NCI-H2196 (cell line): ENCODE measurements at regions not wholly inside any gene's neighbourhood (a gene's known extent, or its start where the extent isn't known, plus 50 kb on each side); places are given as distances from the start of the nearest gene placed in this dataset.

Source experiments
- DNase-seq: peaks from one replicate; lab custom pipeline; 2025; ENCODE audit not compliant: unreplicated experiment; lab: John Stamatoyannopoulos, UW

- no peak for DNase-seq
Observed at GRCh38 chr21:41596241-41596925, 88.4 kb upstream of the TMPRSS2 start.

DNA sequence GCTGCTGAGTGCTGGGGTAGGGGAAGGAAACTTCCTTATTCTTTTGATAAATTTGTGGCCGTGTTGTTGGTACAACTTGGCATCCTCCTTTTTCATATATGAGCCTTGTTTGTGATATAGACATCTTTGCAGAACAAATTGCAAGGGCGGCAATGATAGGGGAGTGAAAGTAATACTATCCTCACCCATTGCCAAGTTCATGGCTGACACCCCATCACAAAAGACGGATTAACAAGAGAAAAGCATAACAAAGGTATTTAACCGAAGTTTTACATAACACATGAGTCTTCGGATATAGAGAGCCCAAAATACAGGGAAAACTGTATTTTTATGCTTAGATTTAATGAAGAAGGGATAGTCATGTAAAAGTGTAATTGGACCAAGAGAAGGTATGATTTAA is 86.3 kb upstream of the TMPRSS2 start:
- DNase-seq = no peak

DNA sequence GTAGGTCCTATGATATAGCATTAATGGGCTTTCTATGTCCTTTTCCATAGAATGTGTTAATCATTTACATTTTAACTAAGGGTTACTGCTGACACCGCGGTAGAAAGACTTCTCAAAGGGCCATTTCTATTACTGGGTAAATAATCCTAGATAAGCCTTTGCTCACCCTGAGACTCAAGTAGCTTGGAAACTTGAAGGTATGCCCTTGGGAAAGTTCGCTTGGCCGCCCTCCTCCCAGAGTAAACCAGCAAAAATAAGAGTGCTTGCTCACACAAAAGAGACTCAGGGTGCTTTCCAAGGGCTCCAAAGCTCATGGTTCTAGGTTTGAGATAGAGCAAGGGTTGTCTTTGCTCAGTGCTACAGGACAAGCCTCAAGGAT is 85.8 kb upstream of the TMPRSS2 start:
- DNase-seq = no peak

DNA sequence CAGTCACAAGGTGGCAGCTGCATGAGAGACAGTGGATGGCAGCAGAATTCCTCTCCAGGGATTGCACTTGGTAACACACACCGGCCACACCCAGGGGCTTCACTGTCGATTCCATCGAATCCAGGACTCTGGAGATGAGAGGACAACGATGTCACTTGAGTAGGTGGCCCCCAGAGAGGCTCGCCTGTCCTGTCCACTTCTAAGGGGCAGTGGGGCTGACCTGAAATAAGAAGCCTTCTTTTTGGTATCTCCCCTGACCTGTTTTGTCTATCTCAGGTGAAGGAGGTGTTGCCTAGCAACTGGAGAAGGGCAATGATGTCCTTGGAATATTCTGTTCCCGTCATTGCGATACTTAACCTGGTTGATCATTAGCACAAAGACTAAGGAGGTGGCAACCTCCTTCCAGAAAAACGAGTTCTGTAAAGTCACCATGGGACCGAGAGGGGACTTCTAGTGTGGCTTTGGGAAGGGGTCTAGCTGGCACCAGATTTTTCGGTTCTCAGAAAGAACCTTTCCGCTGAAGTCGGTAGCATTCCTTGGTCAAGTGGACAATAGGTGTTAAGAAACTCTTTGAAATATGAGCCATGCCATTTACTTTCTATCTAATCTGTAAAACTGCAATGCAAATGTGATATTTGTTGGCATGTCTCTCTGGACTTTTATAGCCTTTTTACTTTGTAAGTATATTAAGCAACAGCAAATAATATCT is 85.2 kb upstream of the TMPRSS2 start:
- DNase-seq = peak; percentile 12

DNA sequence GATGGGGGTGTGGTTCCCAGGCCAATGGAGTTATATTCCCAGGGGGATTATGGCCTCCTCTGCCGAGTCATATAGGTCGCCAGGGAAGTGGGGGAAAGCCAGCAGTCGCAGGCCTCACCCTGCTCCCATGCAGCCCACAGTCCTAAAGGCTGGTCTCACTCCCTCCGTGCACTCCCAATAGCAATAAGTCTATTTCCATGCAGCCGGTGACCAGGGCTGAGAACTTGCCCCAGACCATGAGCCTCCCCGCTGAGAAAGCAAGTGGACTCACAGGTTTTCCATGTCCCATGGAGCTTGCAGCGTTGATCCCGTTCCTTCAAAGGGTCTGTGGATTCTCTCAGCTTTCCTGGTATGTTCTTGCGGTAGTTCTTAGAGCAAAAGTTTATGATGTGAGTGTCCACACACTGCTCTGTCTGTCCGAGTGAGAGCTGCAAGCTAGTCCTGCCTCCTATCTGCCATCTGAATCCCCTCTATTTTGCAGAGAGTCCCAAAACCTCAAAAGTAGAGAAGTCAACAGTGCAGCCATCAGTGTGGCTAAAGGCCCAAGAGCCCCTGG is 81.7 kb upstream of the TMPRSS2 start:
- DNase-seq = no peak

DNA sequence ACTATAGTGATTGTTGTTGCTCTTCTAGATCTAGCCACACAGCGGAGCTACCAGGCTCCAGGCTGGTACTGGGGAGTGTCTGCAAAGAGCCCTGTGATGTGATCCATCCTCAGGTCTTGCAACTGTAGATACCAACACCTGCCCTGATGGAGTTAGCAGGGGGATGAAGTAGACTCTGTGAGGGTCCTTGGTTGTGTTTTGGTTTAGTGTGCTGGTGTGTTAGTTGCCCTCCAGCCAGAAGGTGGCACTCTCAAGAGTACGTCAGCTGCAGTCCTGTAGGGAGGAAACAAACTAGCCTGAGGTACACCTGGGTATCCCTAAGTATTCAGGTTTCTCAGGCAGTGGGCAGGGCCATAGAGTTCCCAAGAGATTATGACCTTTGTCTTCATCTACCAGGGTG is 81.2 kb upstream of the TMPRSS2 start:
- DNase-seq = no peak

- no peak for DNase-seq
Observed at GRCh38 chr21:41585199-41585994, 77.4 kb upstream of the TMPRSS2 start.

- DNase-seq = no peak
Observed at GRCh38 chr21:41584603-41585176, 76.7 kb upstream of the TMPRSS2 start.

GRCh38 chr21:41583274-41583790 is 75.4 kb upstream of the TMPRSS2 start:
- DNase-seq = peak; percentile 34

GRCh38 chr21:41582866-41583265 is 74.9 kb upstream of the TMPRSS2 start:
- no peak for DNase-seq

DNA sequence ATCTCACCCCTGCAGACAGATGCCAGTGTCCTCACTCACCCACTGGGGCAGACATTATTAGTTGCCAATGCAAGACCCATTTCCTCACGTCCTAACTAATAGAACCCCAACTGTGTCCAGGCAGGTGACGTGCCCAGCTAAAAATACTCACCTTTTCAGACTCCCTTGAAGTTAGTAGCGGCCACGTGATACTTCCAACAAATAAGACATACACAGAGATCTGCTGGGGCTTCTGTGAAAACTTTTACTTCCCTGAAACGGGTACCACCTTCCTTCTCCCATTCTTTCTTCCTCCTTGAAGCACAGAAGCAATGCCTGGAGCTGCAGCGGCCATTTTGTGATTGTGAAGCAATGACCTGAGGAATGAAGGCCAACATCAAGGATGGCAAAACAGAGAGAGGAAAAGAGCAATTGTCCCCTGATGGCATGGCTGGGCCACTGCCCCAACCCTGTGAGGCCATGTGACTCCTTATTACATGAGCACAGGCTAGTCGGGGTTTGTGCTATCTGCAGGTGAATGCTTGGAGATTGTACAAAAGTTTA is 74.4 kb upstream of the TMPRSS2 start:
- no peak for DNase-seq

DNA sequence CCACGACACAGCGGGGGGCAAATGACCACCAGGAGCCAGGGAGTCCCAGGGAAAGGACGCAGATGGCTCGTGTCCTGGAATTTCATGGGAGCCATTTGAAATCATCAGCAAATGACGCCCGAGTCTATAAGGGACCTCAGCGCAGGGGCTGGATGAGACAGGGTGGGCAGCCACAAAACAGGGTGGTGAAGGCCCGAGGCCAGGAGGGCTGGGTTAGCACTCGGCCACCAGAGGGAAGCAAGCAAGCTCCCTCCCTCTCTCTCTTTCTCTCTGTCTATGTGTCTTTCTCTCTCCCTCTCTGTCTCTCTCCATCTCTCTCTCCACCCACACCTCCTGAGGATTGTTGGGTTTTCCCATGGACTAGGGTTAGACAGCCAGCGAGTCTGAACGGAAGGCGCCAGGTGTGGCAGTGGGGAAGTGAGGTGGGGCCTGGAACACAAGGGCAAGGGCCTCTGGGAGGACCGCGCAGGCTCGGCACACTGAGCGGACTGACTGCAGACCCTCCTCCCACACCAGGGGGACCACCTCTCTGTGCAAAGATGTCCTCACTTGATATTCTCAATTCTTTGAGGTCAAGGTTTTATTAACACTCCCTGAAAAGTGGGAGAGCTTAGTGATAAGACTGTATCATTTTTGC is 73.8 kb upstream of the TMPRSS2 start:
- no peak for DNase-seq

DNA sequence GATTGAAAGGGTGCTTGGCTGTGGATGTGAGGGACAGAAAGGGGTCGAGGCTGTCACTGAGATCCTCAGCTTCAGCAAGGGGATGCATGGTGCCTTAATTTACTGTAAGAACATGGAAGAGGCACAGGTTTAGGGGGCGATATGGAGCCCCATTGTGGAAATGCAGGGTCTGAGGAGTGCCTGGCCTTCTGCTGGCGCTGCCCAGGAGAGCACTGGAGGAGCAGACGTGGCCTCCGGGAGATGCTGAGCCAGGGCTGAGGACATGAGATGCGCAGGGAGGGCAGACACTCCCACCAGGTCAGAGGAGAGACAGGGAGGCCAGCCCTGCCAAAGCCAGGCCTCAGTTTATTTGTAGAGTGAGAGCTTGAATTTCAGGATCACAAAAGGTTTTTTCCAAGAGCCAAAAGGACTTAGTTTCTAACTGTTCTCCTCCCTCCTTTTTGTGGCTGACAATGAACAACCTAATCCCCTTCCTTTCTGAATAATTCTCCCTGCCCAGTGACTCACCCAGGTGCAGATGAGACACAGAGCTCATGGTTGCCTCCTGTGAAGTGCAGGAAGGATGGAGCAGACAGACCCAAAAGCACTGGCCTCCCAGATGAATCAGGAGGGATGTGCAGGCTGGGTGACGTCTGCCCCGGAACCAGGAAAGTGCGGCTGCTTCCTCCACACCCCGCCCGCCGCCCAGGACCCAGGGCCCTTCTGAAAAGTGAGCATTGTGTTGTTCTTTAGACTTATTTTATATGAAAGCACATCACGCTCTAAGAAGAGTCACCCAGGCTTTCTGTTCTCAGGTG is 73.0 kb upstream of the TMPRSS2 start:
- no peak for DNase-seq

GRCh38 chr21:41579692-41580091 is 71.7 kb upstream of the TMPRSS2 start:
- DNase-seq = no peak

- DNase-seq = no peak
Observed at GRCh38 chr21:41578716-41579115, 70.8 kb upstream of the TMPRSS2 start.

DNA sequence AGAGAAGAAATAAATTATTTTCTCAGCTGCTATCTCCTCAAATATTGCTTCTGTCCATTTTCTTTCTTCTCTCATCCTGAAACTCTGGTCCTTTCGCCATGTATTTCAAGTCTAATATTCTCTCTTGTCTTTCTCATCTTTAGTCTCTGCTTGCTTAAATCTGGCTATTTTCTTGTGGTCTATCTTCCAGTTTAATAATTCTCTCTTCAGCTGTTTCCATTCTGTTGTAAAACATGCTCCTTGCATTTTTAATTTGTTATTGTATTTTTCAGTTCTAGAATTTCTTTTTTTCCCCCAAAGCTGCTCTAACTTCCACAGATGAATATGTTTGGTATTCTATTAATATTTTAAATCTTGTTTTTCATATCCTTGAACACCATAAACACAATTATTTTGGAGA is 70.1 kb upstream of the TMPRSS2 start:
- DNase-seq = no peak

GRCh38 chr21:41576013-41576615 is 68.2 kb upstream of the TMPRSS2 start:
- no peak for DNase-seq

GRCh38 chr21:41573902-41574690 is 66.1 kb upstream of the TMPRSS2 start:
- no peak for DNase-seq
